ENCODE measurements at regions not wholly inside any gene's neighbourhood (a gene's known extent, or its start where the extent isn't known, plus 50 kb on each side); places are given as distances from the start of the nearest gene placed in this dataset.

GRCh38 chr11:92735039-92735438 is 234.4 kb upstream of the MTNR1B start:
- H3K27ac ChIP-seq, result no peak overlapping the region

GRCh38 chr11:92738276-92738675 is 231.2 kb upstream of the MTNR1B start:
- Histone ChIP-seq H3K9ac (no peak overlapping the region), H2AFZ (ENCODE audit: low read depth) (no peak overlapping the region), H4K20me1 (ENCODE audit: insufficient read depth) (no peaks in the 10 kb centered on the region), H3K27ac (no peak overlapping the region), H3K36me3 (ENCODE audit: insufficient read depth) (no peaks in the 10 kb centered on the region), H3K4me2 (no peak overlapping the region), H3K4me3 (IDR thresholded peaks at IDR 0.05; ENCODE audit: insufficient read depth, low read depth, low read length) (no peak overlapping the region), H3K4me1 (ENCODE audit: low read depth, poor library complexity, severe bottlenecking) (no peaks in the 10 kb centered on the region), H3K27me3 (ENCODE audit: insufficient read depth, low read depth) (no peaks in the 10 kb centered on the region), H3K79me2 (ENCODE audit: insufficient read depth, low read depth) (no peaks in the 10 kb centered on the region)
- TF ChIP-seq CTCF (conservative IDR thresholded peaks at IDR 0.05; ENCODE audit: low read depth, low read length), result no peak

More at GRCh38 chr11:92735039-92735438, 234.4 kb upstream of the MTNR1B start:
- Histone ChIP-seq H3K27me3 (ENCODE audit: insufficient read depth, low read depth) (no peaks in the 10 kb centered on the region), H3K9ac (no peak overlapping the region), H3K4me3 (IDR thresholded peaks at IDR 0.05; ENCODE audit: insufficient read depth, low read depth, low read length) (no peak overlapping the region), H3K4me1 (ENCODE audit: low read depth, poor library complexity, severe bottlenecking) (no peaks in the 10 kb centered on the region), H3K79me2 (ENCODE audit: insufficient read depth, low read depth) (no peaks in the 10 kb centered on the region), H4K20me1 (ENCODE audit: insufficient read depth) (no peaks in the 10 kb centered on the region), H3K4me2 (no peak overlapping the region), H2AFZ (ENCODE audit: low read depth) (no peak overlapping the region), H3K36me3 (ENCODE audit: insufficient read depth) (no peaks in the 10 kb centered on the region)
- TF ChIP-seq CTCF (conservative IDR thresholded peaks at IDR 0.05; ENCODE audit: low read depth, low read length), result no peak

- no peaks in the 10 kb centered on the region for H3K36me3 ChIP-seq (ENCODE audit: insufficient read depth)
- no peak overlapping the region for H3K9ac ChIP-seq
- no peak overlapping the region for H3K4me3 ChIP-seq (IDR thresholded peaks at IDR 0.05; ENCODE audit: insufficient read depth, low read depth, low read length)
- no peak overlapping the region for H2AFZ ChIP-seq (ENCODE audit: low read depth)
- TF ChIP-seq CTCF (conservative IDR thresholded peaks at IDR 0.05; ENCODE audit: low read depth, low read length), result no peak
- no peaks in the 10 kb centered on the region for H3K27me3 ChIP-seq (ENCODE audit: insufficient read depth, low read depth)
- no peaks in the 10 kb centered on the region for H4K20me1 ChIP-seq (ENCODE audit: insufficient read depth)
- H3K4me1 ChIP-seq (ENCODE audit: low read depth, poor library complexity, severe bottlenecking), result no peaks in the 10 kb centered on the region
- no peak overlapping the region for H3K4me2 ChIP-seq
- H3K27ac ChIP-seq, result no peak overlapping the region
- H3K79me2 ChIP-seq (ENCODE audit: insufficient read depth, low read depth), result no peaks in the 10 kb centered on the region
Observed at GRCh38 chr11:92739041-92739440, 230.4 kb upstream of the MTNR1B start.

- Histone ChIP-seq H4K20me1 (ENCODE audit: insufficient read depth) (no peaks in the 10 kb centered on the region), H3K9ac (no peak overlapping the region), H2AFZ (ENCODE audit: low read depth) (no peak overlapping the region), H3K27ac (no peak overlapping the region), H3K4me3 (IDR thresholded peaks at IDR 0.05; ENCODE audit: insufficient read depth, low read depth, low read length) (no peak overlapping the region), H3K4me2 (no peak overlapping the region), H3K36me3 (ENCODE audit: insufficient read depth) (no peaks in the 10 kb centered on the region), H3K4me1 (ENCODE audit: low read depth, poor library complexity, severe bottlenecking) (no peaks in the 10 kb centered on the region), H3K27me3 (ENCODE audit: insufficient read depth, low read depth) (no peaks in the 10 kb centered on the region), H3K79me2 (ENCODE audit: insufficient read depth, low read depth) (no peaks in the 10 kb centered on the region)
- TF ChIP-seq CTCF (conservative IDR thresholded peaks at IDR 0.05; ENCODE audit: low read depth, low read length), result no peak
Observed at GRCh38 chr11:92739491-92739890, 230.0 kb upstream of the MTNR1B start.
